DND-41 (cell line): ENCODE measurements at regions not wholly inside any gene's neighbourhood (a gene's known extent, or its start where the extent isn't known, plus 50 kb on each side); places are given as distances from the start of the nearest gene placed in this dataset.

Experiments
- ATAC-seq: fragments of 200-7000 bp; cut with Tn5 transposase; 3 replicates; pipeline ENCODE4 v1.9.1; 2021; ENCODE audit warnings: low read depth; ENCODE audit not compliant: insufficient read depth
- DNase-seq: peaks from one replicate; pipeline ENCODE4 v3.0.0-alpha.2; 2020
- H2AFZ ChIP-seq: 2 replicates; pipeline ENCODE4 v1.6.0; 2012; ENCODE audit warnings: low read depth, low read length
- H3K27ac ChIP-seq: 2 replicates; pipeline ENCODE4 v1.5.1; 2012; ENCODE audit warnings: low read length, inconsistent platforms
- H3K27me3 ChIP-seq: fragments of 200-600 bp; sonication (generic); 2 replicates; pipeline ENCODE4 v1.6.0; 2012; ENCODE audit warnings: low read length, mild to moderate bottlenecking, inconsistent platforms; ENCODE audit not compliant: insufficient read depth, poor library complexity
- H3K36me3 ChIP-seq: 2 replicates; pipeline ENCODE4 v1.5.1; 2012; ENCODE audit warnings: low read length, inconsistent platforms; ENCODE audit not compliant: insufficient read depth
- H3K4me1 ChIP-seq: 2 replicates; pipeline ENCODE4 v1.5.1; 2012; ENCODE audit warnings: mild to moderate bottlenecking, low read length; ENCODE audit not compliant: insufficient read depth
- H3K4me2 ChIP-seq: 2 replicates; pipeline ENCODE4 v1.6.0; 2012; ENCODE audit warnings: mild to moderate bottlenecking, moderate library complexity, low read length, inconsistent platforms; ENCODE audit not compliant: insufficient read depth
- H3K4me3 ChIP-seq, 2 experiments: fragments of 200-600 bp in 1 of 2; shearing (Covaris generic) in 1 of 2; 2 replicates each; pipeline ENCODE4 v1.5.1; 2012 to 2016; ENCODE audit warnings: inconsistent platforms in 2 of 2, low read length in 2 of 2, mild to moderate bottlenecking in 2 of 2, low read depth in 1 of 2, moderate library complexity in 1 of 2
- H3K79me2 ChIP-seq: 2 replicates; pipeline ENCODE4 v1.6.0; 2012; ENCODE audit warnings: low read length, inconsistent platforms; ENCODE audit not compliant: insufficient read depth
- H3K9ac ChIP-seq: 2 replicates; pipeline ENCODE4 v1.6.0; 2012; ENCODE audit warnings: low read depth, mild to moderate bottlenecking, inconsistent platforms, low read length, moderate library complexity
- H3K9me3 ChIP-seq: 2 replicates; pipeline ENCODE4 v1.5.1; 2012; ENCODE audit warnings: low read length, moderate library complexity, mild to moderate bottlenecking, inconsistent platforms; ENCODE audit not compliant: insufficient read depth, severe bottlenecking
- H4K20me1 ChIP-seq: 2 replicates; pipeline ENCODE4 v1.6.0; 2012; ENCODE audit warnings: low read length; ENCODE audit not compliant: insufficient read depth
- CTCF ChIP-seq: IDR thresholded peaks from 2 replicates; pipeline ENCODE4 v1.5.1; 2012; ENCODE audit warnings: borderline replicate concordance, low read length, moderate library complexity, mild to moderate bottlenecking; ENCODE audit not compliant: poor library complexity, severe bottlenecking; ENCODE audit errors: extremely low read depth
- EZH2 ChIP-seq: IDR thresholded peaks from 3 replicates; pipeline ENCODE4 v1.6.1; 2012; ENCODE audit warnings: borderline replicate concordance, low read depth, mild to moderate bottlenecking, moderate library complexity, low read length, inconsistent platforms; ENCODE audit not compliant: severe bottlenecking

- Histone ChIP-seq H3K4me3 (no peak overlapping the region), H3K27me3 (peaks cover 13% of the 10 kb centered on the region), H3K79me2 (no peaks in the 10 kb centered on the region), H2AFZ (no peak overlapping the region), H3K27ac (no peak overlapping the region), H3K9me3 (no peaks in the 10 kb centered on the region), H3K4me1 (no peaks in the 10 kb centered on the region), H4K20me1 (no peaks in the 10 kb centered on the region), H3K9ac (no peak overlapping the region), H3K36me3 (no peaks in the 10 kb centered on the region), H3K4me2 (no peak overlapping the region)
- ATAC-seq, result no peak
- DNase-seq, result no peak
- TF ChIP-seq EZH2 (no peak), CTCF (no peak)
Observed at GRCh38 chr2:224276251-224276650, 125.7 kb downstream of the FAM124B start.

- Histone ChIP-seq H2AFZ (no peak overlapping the region), H3K36me3 (no peaks in the 10 kb centered on the region), H3K4me3 (no peak overlapping the region), H3K27me3 (peaks cover 6% of the 10 kb centered on the region), H3K4me1 (no peaks in the 10 kb centered on the region), H3K27ac (no peak overlapping the region), H3K9me3 (no peaks in the 10 kb centered on the region), H4K20me1 (no peaks in the 10 kb centered on the region), H3K9ac (no peak overlapping the region), H3K79me2 (no peaks in the 10 kb centered on the region), H3K4me2 (no peak overlapping the region)
- TF ChIP-seq EZH2 (no peak), CTCF (no peak)
- DNase-seq (no peak), ATAC-seq (no peak)
Observed at GRCh38 chr2:224272237-224272910, 129.5 kb downstream of the FAM124B start.

- Histone ChIP-seq H3K4me1 (no peaks in the 10 kb centered on the region), H3K4me2 (no peak overlapping the region), H3K79me2 (no peaks in the 10 kb centered on the region), H4K20me1 (no peaks in the 10 kb centered on the region), H3K4me3 (no peak overlapping the region), H3K36me3 (no peaks in the 10 kb centered on the region), H3K27ac (no peak overlapping the region), H3K9me3 (no peaks in the 10 kb centered on the region), H3K27me3 (peaks cover 6% of the 10 kb centered on the region), H2AFZ (no peak overlapping the region), H3K9ac (no peak overlapping the region)
- DNase-seq (no peak), ATAC-seq (no peak)
- TF ChIP-seq CTCF (no peak), EZH2 (no peak)
Observed at GRCh38 chr2:224271617-224272236, 130.2 kb downstream of the FAM124B start.
